HG03571 (cell line): ENCODE measurements at regions not wholly inside any gene's neighbourhood (a gene's known extent, or its start where the extent isn't known, plus 50 kb on each side); places are given as distances from the start of the nearest gene placed in this dataset.
"Not testable (repeated sequence)": the region's sequence is repeated elsewhere in the genome, so short reads cannot be mapped to it uniquely, and the experiment has no call there.

Experiments used
- ATAC-seq: cut with Tn5 transposase; IDR thresholded peaks from one replicate; pipeline ENCODE4 v1.9.1; 2021; ENCODE audit not compliant: unreplicated experiment

GRCh38 chr5:125863579-125863978 lies 559.6 kb upstream of the GRAMD2B start:
- ATAC-seq: no peak

DNA sequence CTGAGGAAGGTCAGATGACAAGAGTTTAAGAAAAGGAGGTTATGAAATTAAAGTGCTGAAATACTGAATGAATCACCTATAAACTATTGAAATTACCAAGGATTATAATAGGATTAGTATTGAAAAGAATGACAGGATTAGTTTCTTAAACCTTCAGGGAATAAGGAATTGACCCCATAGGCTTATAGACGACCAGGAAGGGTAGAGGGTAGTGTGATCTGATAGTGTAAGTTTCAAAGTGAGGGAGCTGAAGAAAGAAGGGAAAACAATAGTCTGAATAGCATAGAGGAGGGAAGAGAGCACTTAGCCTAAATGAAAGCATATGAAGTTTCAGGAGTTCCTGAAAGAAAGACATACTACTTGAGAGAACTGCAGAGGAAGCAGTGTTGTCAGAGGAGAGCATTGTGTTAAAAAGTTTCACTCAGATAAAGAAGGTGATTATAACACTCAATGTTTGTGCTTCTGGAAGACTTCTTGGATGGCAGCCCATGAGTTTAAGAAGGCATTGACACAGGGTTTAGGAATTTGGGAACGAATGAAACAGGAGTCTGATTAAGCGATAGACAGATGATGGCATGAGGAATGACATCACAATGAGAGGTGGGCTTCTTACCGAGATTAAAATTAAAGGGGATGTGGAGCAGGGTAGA lies 557.9 kb upstream of the GRAMD2B start:
- no peak for ATAC-seq

GRCh38 chr5:125868036-125868435 lies 555.2 kb upstream of the GRAMD2B start:
- ATAC-seq: no peak

DNA sequence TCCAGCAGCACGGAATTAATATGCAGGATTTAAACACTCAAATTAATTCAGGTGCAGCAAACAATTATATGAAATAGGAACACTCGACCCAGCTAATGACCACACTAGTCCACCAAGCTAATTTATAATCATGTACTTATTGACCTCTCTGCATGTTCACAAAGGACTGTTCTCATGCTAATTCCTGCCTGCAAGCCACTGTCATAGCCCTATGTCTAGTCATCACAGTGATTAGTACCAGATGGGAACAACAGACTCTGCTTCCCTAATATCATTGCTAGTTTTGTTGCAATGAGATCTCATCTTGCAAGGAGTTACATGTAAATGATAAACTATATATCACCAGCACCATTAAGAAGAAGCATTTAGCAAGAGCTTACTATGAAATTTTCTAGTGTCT lies 553.0 kb upstream of the GRAMD2B start:
- no peak for ATAC-seq

- ATAC-seq: no peak
These were observed 549.2 kb upstream of the GRAMD2B start for GRCh38 chr5:125874057-125874456.

DNA sequence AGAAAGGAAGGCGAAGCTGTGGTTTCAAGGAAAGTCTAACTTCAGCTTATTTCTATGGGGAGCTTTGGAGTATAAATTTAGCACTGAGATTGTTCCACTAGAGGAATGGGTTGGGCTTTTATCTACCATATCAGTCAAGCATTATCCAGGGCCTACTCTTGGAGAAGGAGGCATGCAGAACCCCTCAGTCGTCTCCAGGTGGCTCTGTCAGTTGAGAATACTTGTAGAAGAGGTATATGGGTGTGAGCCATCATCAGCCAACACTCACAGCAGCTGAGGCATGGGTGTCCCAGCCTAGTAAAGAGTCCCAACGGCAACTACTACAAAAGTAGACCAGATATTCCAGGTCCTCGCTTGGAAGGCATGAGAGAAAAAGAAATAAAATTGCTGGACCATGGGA lies 548.5 kb upstream of the GRAMD2B start:
- no peak for ATAC-seq

DNA sequence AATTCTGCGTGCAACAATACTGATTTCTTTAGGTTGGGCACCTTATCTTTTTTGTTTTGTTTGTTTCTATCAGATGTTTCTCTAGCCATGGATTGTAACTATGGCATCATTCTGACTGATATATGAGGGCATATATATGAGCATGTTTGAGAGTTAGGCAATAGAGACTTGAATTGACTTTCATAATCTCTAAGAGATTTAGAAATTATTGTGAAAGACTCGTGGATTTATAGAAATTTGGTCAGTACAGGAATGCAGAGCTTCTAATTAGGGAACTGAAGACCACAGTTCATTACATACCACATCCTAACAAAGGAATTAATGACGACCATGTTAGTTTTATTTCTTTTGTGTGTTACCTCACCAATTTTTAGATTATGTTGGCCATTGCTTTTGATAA lies 546.0 kb upstream of the GRAMD2B start:
- no peak for ATAC-seq

- no peak for ATAC-seq
These were observed 541.1 kb upstream of the GRAMD2B start for GRCh38 chr5:125882061-125882460.

DNA sequence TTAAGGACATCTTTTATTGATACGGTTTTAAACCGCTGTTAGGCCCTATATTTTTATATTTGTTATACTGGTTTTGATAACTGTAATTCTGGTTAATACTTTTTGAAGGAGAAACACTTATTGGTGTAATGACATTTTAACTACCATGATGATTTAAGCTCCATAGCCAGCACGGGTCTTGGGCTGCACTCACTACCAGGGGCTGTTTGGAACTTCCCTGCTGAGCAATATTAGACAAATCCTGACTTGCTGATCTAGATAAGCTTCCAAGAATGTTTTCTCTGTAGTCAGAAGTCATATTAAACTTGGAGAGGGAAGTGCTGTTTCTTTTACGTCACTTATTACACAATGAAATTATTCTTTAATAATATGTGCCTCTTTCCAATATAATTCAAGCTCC lies 540.0 kb upstream of the GRAMD2B start:
- ATAC-seq: no peak

- ATAC-seq: no peak
These were observed 534.9 kb upstream of the GRAMD2B start for GRCh38 chr5:125888358-125888757.

GRCh38 chr5:125890511-125890931 lies 532.7 kb upstream of the GRAMD2B start:
- no peak for ATAC-seq

DNA sequence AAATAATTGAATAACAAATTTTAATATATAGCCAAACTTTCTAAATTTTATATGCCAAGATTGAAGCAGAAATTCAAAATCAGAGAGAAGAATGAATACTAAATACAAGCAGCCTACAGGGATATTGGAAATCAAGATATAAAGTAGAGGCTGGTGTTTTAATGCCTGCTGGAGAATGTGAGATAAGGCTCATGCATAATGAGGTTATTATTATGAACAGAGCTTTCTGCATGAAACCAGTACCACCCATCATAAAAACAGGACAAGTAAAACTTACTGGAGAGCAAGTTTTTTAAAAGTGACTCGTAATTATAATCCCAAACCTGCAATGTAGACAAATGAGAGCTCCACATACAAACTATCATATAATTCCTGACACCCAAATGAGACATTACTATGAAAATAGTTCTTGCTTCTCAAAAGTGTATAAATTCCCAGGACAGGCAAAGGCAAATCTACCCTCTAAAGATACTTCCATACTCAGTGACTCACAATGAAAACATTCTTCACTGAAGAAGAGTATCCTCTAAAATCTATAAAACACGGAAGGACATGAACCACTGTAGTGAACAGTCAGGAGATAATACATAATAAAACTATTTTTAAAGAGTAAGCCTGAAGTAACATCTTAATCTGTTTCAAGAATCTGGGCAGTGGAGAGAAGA lies 532.0 kb upstream of the GRAMD2B start:
- ATAC-seq: no peak

DNA sequence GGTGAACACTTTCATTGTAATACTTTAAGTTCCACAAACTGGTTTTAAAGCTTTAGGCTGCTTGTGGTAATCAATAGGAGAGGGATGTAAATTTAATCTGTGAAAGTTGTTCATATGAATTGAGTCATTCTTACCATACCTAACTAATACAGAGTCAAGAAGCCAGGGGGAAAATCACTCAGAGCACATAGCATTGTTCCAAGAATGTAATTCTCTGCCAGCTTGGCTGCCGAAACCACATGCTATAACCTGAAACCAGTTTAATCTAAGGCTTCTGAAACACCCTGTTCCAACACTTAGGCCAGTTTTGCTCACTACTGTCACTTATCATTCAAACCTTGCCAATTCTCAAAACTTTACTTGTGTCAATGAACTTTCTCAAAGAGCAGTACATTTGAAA lies 528.8 kb upstream of the GRAMD2B start:
- no peak for ATAC-seq

- no peak for ATAC-seq
These were observed 526.8 kb upstream of the GRAMD2B start for GRCh38 chr5:125896368-125896767.

GRCh38 chr5:125897089-125897488 lies 526.1 kb upstream of the GRAMD2B start:
- no peak for ATAC-seq

GRCh38 chr5:125898851-125899405 lies 524.3 kb upstream of the GRAMD2B start:
- ATAC-seq: no peak

DNA sequence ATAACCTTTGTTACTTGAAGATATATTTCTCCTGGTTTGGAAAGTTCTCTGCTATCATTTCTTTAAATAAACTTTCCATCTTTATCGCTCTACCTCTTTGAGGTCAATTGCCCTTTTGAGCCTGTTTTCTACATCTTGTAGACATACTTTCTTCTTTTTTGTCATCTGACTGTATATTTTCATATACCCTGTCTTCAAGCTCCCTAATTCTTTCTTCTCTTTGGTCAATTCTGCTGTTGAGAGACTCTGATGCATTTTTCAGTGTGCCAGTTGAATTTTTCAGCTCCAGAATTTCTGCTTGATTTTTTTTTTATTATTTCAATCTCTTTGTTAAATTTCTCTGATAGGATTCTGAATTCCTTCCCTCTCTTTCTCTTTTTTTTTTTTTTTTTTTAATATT lies 511.2 kb upstream of the GRAMD2B start:
- ATAC-seq: no peak

DNA sequence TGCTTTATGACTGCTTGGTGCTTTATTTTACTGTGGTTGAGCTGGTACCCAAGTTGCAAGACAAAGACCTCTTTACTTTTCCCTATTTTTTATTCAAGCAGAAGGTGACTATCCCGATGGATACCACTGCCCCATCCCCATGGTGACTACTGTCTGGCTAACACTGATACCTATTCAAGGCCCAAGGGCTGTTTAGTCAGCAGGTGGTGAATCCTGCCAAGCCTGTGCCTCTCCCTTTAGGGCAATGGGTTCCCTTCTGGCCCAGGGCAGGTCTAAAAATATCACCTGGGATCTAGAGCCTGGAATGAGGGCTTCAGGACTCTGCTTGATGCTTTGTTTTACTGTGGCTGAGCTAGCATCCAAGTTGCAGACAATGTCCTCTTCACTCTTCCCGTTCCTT lies 510.0 kb upstream of the GRAMD2B start:
- no peak for ATAC-seq

- no peak for ATAC-seq
These were observed 508.7 kb upstream of the GRAMD2B start for GRCh38 chr5:125914471-125914870.

DNA sequence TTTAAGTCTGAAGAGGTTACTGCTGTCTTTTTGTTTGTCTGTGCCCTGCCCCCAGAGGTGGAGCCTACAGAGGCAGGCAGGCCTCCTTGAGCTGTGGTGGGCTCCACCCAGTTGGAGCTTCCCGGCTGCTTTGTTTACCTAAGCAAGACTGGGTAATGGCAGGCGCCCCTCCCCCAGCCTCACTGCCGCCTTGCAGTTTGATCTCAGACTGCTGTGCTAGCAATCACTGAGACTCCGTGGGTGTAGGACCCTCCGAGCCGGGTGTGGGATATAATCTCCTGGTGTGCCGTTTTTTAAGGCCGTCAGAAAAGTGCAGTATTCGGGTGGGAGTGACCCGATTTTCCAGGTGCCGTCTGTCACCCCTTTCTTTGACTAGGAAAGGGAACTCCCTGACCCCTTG lies 499.3 kb upstream of the GRAMD2B start:
- ATAC-seq: not testable (repeated sequence)

DNA sequence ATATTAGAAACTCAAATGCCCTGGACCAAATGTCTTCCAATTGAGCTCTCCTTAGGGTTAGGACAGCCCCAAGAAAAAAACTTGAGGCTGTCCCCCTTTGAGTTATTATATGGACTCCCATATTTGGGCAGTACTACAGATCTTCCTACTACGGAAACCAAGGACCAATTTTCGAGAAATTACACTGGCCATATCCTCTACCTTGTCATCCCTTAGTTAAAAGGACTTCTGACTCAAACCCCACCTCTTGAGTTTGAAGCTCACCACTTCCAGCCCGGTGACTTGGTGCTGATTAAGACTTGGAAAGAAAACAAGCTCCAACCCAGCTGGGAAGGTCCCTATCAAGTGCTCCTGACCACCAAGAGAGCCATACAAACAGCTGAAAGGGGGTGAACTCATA lies 497.0 kb upstream of the GRAMD2B start:
- ATAC-seq: no peak

DNA sequence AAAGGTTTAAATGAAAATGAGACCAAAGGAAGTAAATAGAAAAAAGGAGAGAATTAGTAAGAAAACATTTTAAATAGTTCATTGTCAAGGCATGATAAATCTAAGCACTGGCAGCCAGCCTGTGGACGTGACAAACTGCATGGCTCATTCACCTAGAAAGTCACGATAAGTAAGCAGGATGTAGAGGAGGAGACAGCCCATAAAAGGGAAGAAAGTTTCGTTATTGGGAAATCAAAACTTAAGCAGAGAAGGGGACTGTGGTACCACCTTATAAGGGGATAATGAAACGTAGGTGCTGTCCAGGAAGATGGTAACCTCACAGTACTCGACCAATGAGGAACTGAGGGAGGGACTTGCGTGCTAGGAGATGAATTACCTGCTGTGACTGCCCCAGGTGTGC lies 494.5 kb upstream of the GRAMD2B start:
- no peak for ATAC-seq
